Activated CD8-positive, alpha-beta memory T cell treated with anti-CD3 and anti-CD28 coated beads, Interleukin-2, amount 50 U/mL, for 48 hours (primary cell): ENCODE measurements at regions not wholly inside any gene's neighbourhood (a gene's known extent, or its start where the extent isn't known, plus 50 kb on each side); places are given as distances from the start of the nearest gene placed in this dataset.

ENCODE experiments used
- DNase-seq: peaks from one replicate; pipeline ENCODE4 v3.0.0-alpha.2; 2020

- no peak for DNase-seq
These were observed 53.6 kb upstream of the NT5E start for GRCh38 chr6:85396159-85396808.

GRCh38 chr6:85395746-85396145 lies 54.1 kb upstream of the NT5E start:
- DNase-seq, result no peak

GRCh38 chr6:85394853-85395538 lies 54.9 kb upstream of the NT5E start:
- no peak for DNase-seq

- no peak for DNase-seq
These were observed 55.7 kb upstream of the NT5E start for GRCh38 chr6:85394199-85394598.

GRCh38 chr6:85392379-85392778 lies 57.5 kb upstream of the NT5E start:
- no peak for DNase-seq

- DNase-seq, result no peak
These were observed 59.1 kb upstream of the NT5E start for GRCh38 chr6:85390775-85391174.

- DNase-seq, result no peak
These were observed 59.7 kb upstream of the NT5E start for GRCh38 chr6:85390105-85390728.

GRCh38 chr6:85389151-85389797 lies 60.6 kb upstream of the NT5E start:
- DNase-seq, result no peak

- no peak for DNase-seq
These were observed 61.4 kb upstream of the NT5E start for GRCh38 chr6:85388531-85388930.

GRCh38 chr6:85385636-85386315 lies 64.1 kb upstream of the NT5E start:
- DNase-seq, result no peak

GRCh38 chr6:85383042-85383441 lies 66.8 kb upstream of the NT5E start:
- no peak for DNase-seq

GRCh38 chr6:85382541-85382940 lies 67.3 kb upstream of the NT5E start:
- DNase-seq, result no peak

- no peak for DNase-seq
These were observed 77.0 kb upstream of the NT5E start for GRCh38 chr6:85372915-85373270.

- no peak for DNase-seq
These were observed 77.5 kb upstream of the NT5E start for GRCh38 chr6:85372188-85372914.

GRCh38 chr6:85368631-85369030 lies 81.3 kb upstream of the NT5E start:
- no peak for DNase-seq

- no peak for DNase-seq
These were observed 85.5 kb upstream of the NT5E start for GRCh38 chr6:85364344-85364743.

- no peak for DNase-seq
These were observed 86.0 kb upstream of the NT5E start for GRCh38 chr6:85363870-85364269.

- DNase-seq, result no peak
These were observed 87.1 kb upstream of the NT5E start for GRCh38 chr6:85362652-85363310.

GRCh38 chr6:85361643-85362014 lies 88.3 kb upstream of the NT5E start:
- DNase-seq, result no peak

GRCh38 chr6:85360794-85361642 lies 88.9 kb upstream of the NT5E start:
- no peak for DNase-seq

- no peak for DNase-seq
These were observed 92.2 kb upstream of the NT5E start for GRCh38 chr6:85357651-85358050.
